Transverse colon (tissue), 1 donor: ENCODE measurements at regions not wholly inside any gene's neighbourhood (a gene's known extent, or its start where the extent isn't known, plus 50 kb on each side); places are given as distances from the start of the nearest gene placed in this dataset.

Source experiments
- EP300 ChIP-seq: sonication (generic); formaldehyde crosslinking; IDR thresholded peaks from one replicate; pipeline ENCODE4 v1.6.1; 2017; ENCODE audit warnings: antibody characterized with exemption, low read depth
- POLR2A ChIP-seq: fragments of 450-650 bp; IDR thresholded peaks from one replicate; pipeline ENCODE4 v1.6.1; 2016; ENCODE audit warnings: antibody characterized with exemption, mild to moderate bottlenecking, moderate library complexity

GRCh38 chr5:18113721-18114120 is 479.5 kb downstream of the TAF11L14 start:
- TF ChIP-seq POLR2A (no peak), EP300 (no peak)
